ENCODE measurements at regions not wholly inside any gene's neighbourhood (a gene's known extent, or its start where the extent isn't known, plus 50 kb on each side); places are given as distances from the start of the nearest gene placed in this dataset.

GRCh38 chr19:29446361-29446760 is 79.4 kb upstream of the VSTM2B start:
- TF ChIP-seq, protein P1, sequence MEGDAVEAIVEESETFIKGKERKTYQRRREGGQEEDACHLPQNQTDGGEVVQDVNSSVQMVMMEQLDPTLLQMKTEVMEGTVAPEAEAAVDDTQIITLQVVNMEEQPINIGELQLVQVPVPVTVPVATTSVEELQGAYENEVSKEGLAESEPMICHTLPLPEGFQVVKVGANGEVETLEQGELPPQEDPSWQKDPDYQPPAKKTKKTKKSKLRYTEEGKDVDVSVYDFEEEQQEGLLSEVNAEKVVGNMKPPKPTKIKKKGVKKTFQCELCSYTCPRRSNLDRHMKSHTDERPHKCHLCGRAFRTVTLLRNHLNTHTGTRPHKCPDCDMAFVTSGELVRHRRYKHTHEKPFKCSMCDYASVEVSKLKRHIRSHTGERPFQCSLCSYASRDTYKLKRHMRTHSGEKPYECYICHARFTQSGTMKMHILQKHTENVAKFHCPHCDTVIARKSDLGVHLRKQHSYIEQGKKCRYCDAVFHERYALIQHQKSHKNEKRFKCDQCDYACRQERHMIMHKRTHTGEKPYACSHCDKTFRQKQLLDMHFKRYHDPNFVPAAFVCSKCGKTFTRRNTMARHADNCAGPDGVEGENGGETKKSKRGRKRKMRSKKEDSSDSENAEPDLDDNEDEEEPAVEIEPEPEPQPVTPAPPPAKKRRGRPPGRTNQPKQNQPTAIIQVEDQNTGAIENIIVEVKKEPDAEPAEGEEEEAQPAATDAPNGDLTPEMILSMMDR (conservative IDR thresholded peaks at IDR 0.05; ENCODE audit: low read length) = no peak
- no peak for TF ChIP-seq EZH2phosphoT487 (IDR thresholded peaks at IDR 0.05; ENCODE audit: borderline replicate concordance, low read depth, low read length)
